Transverse colon (tissue), 3 donors: ENCODE measurements at regions not wholly inside any gene's neighbourhood (a gene's known extent, or its start where the extent isn't known, plus 50 kb on each side); places are given as distances from the start of the nearest gene placed in this dataset.

Experiments
- CTCF ChIP-seq, 5 experiments: fragments of 200-600 bp in 3 of 5; fragments of 450-650 bp in 2 of 5; sonication (generic) in 3 of 5; IDR thresholded peaks; 1 replicate in 2 of 5; 2 replicates in 3 of 5; pipeline ENCODE4 v1.5.1; 2016 to 2017; ENCODE audit warnings: antibody characterized with exemption in 5 of 5, inconsistent platforms in 3 of 5, mild to moderate bottlenecking in 2 of 5, moderate library complexity in 1 of 5
- POLR2A ChIP-seq: fragments of 450-650 bp; IDR thresholded peaks from one replicate; pipeline ENCODE4 v1.6.1; 2016; ENCODE audit warnings: antibody characterized with exemption, mild to moderate bottlenecking, moderate library complexity

GRCh38 chr2:199554026-199554425 lies 96.3 kb upstream of the SATB2 start:
- TF ChIP-seq POLR2A (no peak), CTCF (IDR thresholded peaks at IDR 0.05) (no peak)
